COLO668 (cell line): ENCODE measurements at regions not wholly inside any gene's neighbourhood (a gene's known extent, or its start where the extent isn't known, plus 50 kb on each side); places are given as distances from the start of the nearest gene placed in this dataset.
"Not testable (repeated sequence)": the region's sequence is repeated elsewhere in the genome, so short reads cannot be mapped to it uniquely, and the experiment has no call there.

Source experiments
- DNase-seq: peaks from one replicate; lab custom pipeline; 2025; ENCODE audit not compliant: unreplicated experiment; lab: John Stamatoyannopoulos, UW

DNA sequence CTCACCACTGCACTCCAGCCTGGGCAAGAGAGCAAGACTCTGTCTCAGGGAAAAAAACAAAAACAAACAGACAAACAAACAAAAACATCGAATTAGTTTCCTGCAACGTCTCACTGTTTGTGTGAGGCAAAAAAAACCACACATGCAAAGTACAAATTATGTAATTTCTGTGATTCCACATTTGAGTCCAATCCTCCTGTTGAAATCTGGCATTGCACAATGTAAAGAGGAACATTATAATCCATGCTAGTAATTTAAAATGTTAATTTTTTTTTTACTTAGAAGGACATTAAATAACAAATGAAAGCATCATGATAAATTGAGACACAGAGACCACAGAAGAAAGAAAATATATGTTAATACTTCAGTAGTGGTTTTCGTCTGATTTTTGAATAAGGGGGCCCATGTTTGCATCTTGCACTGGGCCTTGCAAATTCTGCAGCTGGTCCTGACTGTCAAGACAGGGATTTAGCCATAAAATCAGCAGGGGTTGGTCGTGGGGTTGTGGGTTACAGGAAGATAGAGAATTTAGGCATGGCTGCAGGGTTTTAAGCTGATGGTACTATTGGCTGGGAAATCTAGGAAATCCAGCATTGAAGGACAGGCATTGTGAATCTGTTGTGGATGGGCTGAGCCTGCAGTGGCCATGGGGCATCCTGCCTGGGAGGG, 102.6 kb upstream of the ALDH3B2 start:
- no peak for DNase-seq

DNA sequence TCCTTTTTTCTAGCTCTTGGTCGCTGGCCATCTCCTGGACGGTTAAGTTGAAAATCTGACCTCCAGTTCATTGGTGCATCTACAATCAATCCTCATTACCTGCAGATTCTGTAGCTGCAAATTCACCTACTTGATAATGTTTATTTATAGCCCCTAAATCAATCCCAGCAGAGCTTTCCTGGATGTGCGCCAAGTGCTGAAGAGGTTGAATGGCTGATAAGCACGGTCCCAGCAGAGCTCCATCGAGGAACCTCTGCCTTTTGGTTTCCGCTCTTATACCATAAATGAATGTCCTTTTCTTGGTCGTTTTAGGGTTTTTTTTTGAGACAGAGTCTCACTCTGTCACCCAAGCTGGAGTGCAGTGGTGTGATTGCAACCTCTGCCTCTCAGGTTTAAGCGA, 99.8 kb upstream of the ALDH3B2 start:
- DNase-seq = peak; percentile 53

GRCh38 chr11:67768001-67768730, 93.7 kb upstream of the ALDH3B2 start:
- DNase-seq = not testable (repeated sequence)

GRCh38 chr11:67761211-67761610, 86.8 kb upstream of the ALDH3B2 start:
- DNase-seq = not testable (repeated sequence)

GRCh38 chr11:67759321-67759720, 84.9 kb upstream of the ALDH3B2 start:
- not testable (repeated sequence) for DNase-seq

DNA sequence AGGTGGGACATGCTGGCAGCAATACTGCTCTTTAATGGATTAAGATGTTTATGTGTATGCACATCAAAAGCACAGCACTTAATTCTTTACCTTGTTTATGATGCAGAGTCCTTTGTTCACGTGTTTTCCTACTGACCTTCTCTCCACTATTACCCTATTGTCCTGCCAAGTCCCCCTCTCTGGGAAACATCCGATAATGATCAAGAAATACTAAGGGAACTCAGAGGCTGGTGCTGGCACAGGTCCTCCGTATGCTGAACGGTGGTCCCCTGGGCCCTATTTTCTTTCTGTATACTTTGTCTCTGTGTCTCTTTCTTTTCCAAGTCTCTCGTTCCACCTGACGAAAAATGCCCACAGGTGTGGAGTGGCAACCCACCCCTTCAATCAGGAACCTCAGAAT, 84.0 kb upstream of the ALDH3B2 start:
- not testable (repeated sequence) for DNase-seq

DNA sequence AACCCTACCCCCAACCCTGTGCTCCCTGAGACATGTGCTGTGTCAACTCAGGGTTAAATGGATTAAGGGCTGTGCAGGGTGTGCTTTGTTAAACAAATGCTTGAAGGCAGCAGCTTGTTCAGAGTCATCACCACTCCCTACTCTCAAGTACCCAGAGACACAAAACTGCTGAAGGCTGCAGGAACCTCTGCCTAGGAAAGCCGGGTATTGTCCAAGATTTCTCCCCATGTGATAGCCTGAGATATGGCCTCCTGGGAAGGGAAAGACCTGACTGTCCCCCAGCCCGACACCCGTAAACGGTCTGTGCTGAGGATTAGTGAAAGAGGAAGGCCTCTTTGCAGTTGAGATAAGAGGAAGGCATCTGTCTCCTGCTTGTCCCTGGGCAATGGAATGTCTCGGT, 83.6 kb upstream of the ALDH3B2 start:
- not testable (repeated sequence) for DNase-seq

DNA sequence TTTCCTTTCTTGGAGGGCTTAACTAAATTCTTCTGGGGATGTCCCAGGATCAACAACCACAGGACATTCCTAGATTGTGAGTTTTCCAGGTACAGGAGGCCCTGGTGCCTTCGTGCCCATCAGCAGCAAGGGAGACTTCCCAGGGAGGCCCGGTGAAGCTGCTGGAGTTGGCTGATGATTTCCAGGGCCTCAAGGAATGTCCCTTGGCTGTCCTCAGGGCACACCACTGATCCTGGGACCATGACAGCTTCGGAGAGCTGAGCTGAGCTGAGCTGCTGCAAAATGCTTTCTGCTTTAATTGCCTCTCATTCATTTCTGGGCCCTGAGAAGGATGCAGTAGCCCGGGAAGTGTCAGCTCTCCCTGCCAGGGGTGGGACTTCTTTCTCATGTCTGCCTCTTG, 79.4 kb upstream of the ALDH3B2 start:
- DNase-seq = not testable (repeated sequence)

DNA sequence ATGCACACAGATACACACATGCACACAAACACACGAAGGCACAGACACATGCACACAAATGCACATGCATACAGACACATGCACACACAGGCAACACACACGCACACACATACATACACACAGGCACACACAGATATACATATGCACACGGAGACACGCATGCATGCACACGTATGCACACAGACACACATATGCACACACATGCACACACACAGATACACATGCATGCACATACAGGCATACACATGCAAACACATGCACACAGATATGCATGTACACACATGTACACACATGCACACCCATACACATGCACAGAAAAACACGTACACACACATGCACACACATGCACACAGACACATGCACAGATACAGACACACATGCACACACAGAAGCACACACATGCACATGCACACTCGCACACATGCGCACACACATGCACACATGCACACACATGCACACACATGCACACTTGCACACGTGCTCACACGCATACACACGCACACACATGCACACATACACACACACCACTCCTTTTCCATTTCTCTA, 70.8 kb upstream of the ALDH3B2 start:
- DNase-seq = no peak

DNA sequence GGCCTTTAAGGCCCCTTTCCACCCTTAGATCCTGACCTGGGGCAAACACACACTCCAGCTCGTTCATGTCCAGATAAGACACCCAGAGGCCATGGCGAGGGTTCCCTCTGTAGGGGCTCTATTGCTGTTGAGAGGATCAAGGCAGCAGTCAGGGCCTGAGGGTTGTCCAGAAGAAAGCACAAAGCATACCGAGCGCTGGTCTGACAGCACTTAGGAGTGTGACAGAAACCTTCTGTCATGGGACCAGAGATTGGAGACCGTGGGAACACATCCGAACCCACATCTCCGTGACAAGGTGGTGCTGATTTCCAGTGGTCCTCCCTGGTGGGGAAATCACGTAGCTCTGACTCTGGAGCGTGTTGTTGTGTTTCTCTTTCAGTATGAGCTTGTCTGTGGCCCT, 69.8 kb upstream of the ALDH3B2 start:
- not testable (repeated sequence) for DNase-seq

GRCh38 chr11:67738231-67738630, 63.8 kb upstream of the ALDH3B2 start:
- not testable (repeated sequence) for DNase-seq

- not testable (repeated sequence) for DNase-seq
Observed at GRCh38 chr11:67737562-67738080, 63.2 kb upstream of the ALDH3B2 start.

DNA sequence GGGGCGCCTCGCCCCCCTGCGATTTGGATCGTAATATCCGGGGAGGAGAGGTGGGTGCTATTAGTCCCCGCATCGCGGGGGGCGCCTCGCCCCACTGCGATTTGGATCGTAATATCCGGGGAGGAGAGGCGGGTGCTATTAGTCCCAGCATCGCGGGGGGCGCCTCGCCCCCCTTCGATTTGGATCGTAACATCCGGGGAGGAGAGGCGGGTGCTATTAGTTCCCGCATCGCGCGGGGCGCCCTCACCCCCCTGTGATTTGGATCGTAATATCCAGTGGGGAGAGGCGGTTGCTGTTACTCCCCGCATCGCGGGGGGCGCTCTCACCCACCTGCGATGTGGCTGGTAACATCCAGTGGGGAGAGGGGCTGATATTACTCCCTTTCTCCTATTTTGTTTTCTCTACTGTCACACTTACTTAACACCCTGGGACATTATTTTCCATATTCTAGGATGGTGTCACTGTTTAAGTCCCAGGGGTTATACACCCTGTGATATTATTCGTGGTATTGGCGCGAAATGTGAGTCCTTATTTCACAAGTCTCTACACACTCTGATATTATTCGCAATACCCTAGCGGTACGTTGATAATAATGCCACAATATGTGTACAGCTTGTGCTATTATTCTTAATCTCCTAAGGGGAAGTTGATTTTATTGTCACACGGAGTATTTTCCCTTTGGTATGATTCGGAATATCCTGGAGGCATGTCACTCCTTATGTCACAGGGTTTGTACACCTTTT, 57.8 kb upstream of the ALDH3B2 start:
- peak; percentile 7 for DNase-seq

- DNase-seq = peak; percentile 4
Observed at GRCh38 chr11:67731583-67731982, 57.2 kb upstream of the ALDH3B2 start.

GRCh38 chr11:67728163-67728571, 53.7 kb upstream of the ALDH3B2 start:
- DNase-seq = not testable (repeated sequence)

DNA sequence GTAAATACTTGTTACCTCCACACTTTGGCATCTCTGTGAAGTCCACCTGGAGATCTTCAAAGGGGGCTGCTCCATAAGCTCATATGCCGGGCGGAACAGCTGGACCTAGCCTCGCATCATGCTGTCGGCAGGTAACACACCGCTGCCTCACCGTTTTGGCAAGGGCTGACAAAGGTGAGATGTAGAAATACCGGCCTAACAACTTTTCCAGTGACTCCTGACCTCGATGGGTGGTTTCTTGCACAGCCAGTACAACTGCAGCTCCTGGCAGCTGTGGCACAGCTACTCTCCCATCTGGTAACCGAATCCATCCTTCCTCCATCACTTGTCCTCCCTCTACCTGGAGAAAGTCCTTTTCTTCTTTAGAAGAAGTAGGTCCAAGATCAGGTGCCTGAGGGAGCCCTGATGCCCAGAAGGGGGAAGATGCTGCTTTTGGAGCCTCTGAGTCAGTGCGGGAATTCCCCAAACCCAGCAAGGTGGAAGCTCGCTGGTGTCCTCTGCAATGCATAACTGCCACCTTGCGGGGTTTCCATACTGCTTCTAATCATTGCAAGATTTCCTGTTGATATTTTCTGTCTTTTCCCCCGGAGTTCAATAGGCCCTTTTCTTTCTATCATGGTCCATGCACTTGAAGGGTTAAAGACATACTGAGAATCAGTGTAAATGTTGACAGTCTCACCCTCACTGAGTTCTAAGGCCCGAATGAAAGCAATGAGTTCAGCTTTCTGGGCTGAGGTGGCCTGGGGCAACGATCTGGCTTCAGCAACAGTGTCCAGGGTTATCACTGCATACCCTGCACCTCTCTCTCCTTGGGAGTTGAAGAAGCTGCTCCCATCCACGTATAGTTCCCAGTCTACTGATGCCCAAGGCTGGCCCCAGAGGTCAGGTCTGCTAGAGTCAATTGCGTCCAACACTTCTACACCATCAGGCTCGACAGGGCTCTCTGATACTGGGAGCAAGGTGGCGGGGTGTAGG, 52.9 kb upstream of the ALDH3B2 start:
- not testable (repeated sequence) for DNase-seq
